HG02981 (cell line): ENCODE measurements at regions not wholly inside any gene's neighbourhood (a gene's known extent, or its start where the extent isn't known, plus 50 kb on each side); places are given as distances from the start of the nearest gene placed in this dataset.

Experiments
- ATAC-seq: cut with Tn5 transposase; IDR thresholded peaks from one replicate; pipeline ENCODE4 v1.9.1; 2021; ENCODE audit warnings: mild to moderate bottlenecking, moderate library complexity; ENCODE audit not compliant: unreplicated experiment

- ATAC-seq: no peak
Observed at GRCh38 chr18:55121397-55122170, 162.3 kb upstream of the CCDC68 start.

DNA sequence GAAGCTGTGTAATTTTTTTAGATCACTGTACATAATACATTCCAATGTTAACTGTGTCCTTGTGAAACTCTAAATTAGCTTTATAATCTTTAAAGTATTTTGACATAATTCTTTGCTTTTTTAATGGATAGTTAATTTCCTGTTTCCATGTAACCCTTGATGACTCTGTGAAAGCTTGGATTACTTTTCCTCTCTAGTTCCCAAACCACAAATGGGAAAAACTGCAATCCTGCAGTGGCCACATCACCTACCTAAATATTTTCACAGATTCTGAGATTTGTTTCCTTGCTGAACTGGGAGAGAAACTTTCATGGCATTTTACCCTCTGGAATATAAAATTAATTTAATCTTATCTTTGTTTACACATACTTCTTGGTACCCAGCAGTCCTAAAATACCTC is 161.6 kb upstream of the CCDC68 start:
- no peak for ATAC-seq

GRCh38 chr18:55119434-55119833 is 160.2 kb upstream of the CCDC68 start:
- ATAC-seq: no peak

GRCh38 chr18:55119016-55119415 is 159.8 kb upstream of the CCDC68 start:
- ATAC-seq: no peak

DNA sequence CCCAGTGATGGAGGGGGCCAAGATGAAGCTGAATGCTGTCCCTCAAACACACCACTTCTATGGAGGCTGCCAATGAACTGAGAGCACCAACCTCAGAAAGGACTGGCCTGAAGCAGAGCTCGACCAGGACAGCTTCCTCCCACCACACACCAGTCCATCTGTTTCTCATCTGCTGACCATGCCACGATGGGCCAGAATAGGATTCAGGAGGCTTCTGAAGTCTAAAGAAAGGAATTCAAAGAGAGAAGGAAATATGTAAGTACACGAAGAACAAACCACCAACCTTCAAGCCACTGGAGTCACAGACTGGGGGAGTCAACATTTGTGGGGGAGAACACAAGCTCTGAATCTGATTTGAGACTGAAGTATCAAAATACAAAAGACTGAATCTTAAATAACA is 157.6 kb upstream of the CCDC68 start:
- ATAC-seq: no peak

GRCh38 chr18:55115606-55116005 is 156.3 kb upstream of the CCDC68 start:
- ATAC-seq: no peak

DNA sequence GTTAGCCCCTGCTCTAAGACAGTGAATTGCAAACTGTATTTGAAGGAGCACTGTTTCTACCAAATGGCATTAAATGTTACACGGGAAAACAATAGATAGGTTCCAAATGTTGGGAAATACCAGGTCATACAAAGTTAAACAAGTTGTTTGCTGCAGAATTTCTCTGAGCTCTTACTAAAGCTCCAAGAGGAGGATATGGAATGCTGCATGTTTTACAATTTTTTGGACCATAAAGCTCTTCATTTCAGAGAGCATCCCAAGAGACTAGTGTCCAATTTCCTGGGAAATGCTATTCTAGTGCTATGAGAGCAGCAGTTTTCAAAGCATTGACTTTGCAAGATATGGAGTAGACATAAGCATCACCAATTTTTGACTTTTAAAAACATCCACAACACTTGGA is 155.6 kb upstream of the CCDC68 start:
- no peak for ATAC-seq

GRCh38 chr18:55113800-55114199 is 154.5 kb upstream of the CCDC68 start:
- no peak for ATAC-seq

DNA sequence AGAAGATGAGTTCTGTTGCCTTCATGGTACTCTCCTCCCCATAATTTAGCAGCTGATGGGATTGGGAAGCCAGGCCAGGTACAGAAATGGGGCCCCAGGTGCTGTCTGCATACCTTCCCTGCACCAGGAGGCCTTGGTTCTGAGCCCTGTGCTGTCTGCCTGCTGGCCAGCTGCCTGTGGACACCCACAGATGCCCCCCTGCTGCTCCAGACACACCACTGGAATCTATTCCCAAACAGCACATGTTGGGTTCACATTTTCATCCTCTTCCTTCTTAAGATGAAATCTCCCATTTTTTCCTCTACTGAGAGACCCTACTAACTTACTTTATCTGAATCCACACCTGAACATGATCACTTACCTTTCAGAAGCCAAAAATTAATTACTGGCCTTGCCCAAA is 152.0 kb upstream of the CCDC68 start:
- ATAC-seq: no peak

DNA sequence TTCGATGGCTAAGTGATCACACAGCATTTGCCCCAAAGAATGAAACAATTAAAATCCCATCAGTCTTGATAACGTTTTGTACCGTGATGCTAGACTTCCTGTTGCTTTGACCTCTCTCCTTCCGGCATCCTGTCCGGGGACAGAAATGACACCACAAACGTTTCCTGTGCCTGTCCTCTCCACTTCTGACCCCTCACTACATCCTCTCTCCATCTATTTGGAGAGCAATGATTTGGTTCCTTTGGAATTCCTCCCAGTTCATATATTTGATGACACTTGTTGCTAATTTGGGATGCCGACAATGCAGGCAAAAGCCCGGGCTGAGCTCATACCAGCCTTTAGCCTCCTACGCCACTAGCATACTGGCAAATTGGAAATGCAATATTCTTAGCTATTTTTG is 151.2 kb upstream of the CCDC68 start:
- no peak for ATAC-seq

GRCh38 chr18:55109818-55110414 is 150.7 kb upstream of the CCDC68 start:
- no peak for ATAC-seq

GRCh38 chr18:55106906-55107305 is 147.6 kb upstream of the CCDC68 start:
- ATAC-seq: no peak

DNA sequence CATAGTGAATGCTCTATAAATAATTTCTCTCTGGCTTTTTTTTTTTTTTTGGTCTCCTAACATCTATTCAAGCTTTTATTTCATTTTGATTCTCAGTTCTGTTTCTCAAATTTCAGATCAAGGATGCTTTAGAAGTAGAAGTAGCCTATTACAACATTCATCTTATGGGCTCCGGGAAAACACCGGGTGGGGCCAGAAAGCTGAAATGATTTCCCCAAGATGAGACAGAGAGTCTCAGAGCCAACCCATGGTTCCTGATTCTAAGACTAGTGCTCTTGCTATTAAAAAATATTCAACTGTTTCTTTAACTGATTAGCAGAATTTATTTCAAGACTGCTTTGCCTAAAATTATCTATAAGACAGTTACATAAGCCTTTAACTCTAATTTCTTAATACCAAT is 147.2 kb upstream of the CCDC68 start:
- ATAC-seq: no peak

GRCh38 chr18:55105873-55106272 is 146.6 kb upstream of the CCDC68 start:
- no peak for ATAC-seq

DNA sequence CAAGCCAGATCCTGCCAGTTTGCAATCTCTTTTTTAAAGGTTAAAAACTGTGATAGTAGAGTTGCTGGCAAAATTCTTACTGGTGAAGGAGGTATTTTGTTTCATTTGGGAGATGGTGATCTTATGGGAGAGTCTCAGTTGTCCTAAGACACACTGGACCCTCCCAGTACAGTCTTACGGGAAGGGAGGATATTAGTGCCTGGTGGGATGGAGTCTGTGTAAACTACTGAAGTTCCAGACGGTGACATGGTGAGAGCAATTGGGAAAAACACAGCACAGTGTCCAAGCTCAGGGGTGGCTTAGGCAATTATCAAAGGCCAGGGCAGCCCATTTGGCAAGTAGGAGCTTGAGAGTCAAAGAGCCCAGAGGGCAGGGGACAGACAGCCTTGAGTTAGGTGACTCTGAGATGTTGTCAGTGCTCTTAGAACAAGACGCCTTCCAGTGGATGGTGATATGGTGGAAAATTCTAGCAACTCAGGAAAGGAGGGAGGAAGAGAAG is 143.7 kb upstream of the CCDC68 start:
- no peak for ATAC-seq

- no peak for ATAC-seq
Observed at GRCh38 chr18:55102501-55102900, 143.2 kb upstream of the CCDC68 start.

GRCh38 chr18:55101458-55101824 is 142.2 kb upstream of the CCDC68 start:
- ATAC-seq: no peak

GRCh38 chr18:55100817-55101457 is 141.7 kb upstream of the CCDC68 start:
- ATAC-seq: no peak

GRCh38 chr18:55097456-55098170 is 138.4 kb upstream of the CCDC68 start:
- no peak for ATAC-seq

DNA sequence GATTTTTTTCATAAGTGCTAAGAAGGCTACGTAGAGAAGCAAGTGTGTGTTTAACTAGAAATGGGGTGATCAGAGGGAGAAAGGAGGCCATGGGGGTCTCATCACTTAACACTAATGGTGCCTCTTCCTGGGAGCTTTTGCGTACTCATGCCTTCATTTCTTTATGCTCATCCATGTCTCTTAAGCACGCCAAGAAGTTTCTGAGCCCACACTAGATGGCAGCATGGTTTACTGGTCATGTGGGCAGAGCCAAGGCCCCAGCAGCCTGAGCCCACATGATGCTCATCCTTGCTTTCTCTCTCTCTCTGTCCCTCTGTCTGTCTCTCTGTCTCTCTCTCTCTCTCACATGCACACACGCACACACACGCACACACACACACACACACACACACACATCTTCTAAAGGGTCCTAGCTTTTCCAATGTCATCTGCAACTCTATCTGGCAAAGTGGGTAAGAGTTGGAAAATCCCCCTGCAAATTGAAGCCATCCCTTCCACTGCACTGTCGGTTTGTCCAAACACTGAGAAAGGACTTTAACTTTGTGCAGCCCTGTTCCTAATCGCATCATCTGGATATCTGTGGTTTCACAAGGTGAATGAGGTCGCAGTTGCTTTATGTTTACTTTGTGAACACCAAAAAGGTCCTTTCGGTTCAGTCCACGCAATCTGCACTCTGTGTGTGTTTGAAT is 137.1 kb upstream of the CCDC68 start:
- ATAC-seq: no peak

- no peak for ATAC-seq
Observed at GRCh38 chr18:55095584-55095983, 136.3 kb upstream of the CCDC68 start.
